ENCODE measurements at regions not wholly inside any gene's neighbourhood (a gene's known extent, or its start where the extent isn't known, plus 50 kb on each side); places are given as distances from the start of the nearest gene placed in this dataset.

DNA sequence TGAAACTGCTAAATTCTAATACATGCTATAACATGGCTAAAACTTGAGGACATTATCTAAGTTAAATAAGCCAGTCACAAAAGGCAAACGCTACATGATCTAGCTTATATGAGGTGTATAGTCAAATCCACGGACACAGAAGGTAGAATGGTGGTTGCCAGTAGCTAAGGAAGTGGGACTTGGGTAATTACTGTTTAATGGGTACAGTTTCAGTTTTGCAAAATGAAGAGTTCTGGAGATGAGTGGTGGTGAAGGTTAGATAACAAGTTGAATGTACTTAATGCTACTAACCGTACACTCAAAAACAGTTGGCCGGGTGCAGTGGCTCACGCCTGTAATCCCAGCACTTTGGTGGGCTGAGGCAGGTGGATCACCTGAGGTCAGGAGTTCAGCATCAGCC, 644.5 kb upstream of the DIPK2B start:
- Histone ChIP-seq H3K27ac (ENCODE audit: extremely low read length, insufficient read depth, low read length) (no peak overlapping the region), H4K20me1 (ENCODE audit: insufficient read depth, low read length) (no peaks in the 10 kb centered on the region), H3K79me2 (ENCODE audit: insufficient read depth, low read length) (peaks cover 16% of the 10 kb centered on the region), H3K9me3 (ENCODE audit: low read length) (no peaks in the 10 kb centered on the region), H3K4me3 (replicated peaks in 1 of 3; ENCODE audit: insufficient read depth in 1 of 3, low read depth in 2 of 3, low read length in 3 of 3) (no peak overlapping the region), H3K36me3 (replicated peaks in 1 of 2; ENCODE audit: control insufficient read depth in 1 of 2, insufficient read depth in 2 of 2, low read length in 2 of 2) (no peaks in the 10 kb centered on the region; a peak in 1 of 5 replicates), H3K9ac (ENCODE audit: insufficient read depth, low read depth, low read length) (no peak overlapping the region), H3K27me3 (ENCODE audit: control insufficient read depth in 1 of 2, insufficient read depth in 2 of 2, low read length in 2 of 2) (no peaks in the 10 kb centered on the region), H3K4me1 (ENCODE audit: insufficient read depth, low read length) (peaks cover 6% of the 10 kb centered on the region; the same call in 1 of the 2 replicates), H2AFZ (ENCODE audit: low read length) (no peak overlapping the region), H3K4me2 (ENCODE audit: low read depth, low read length) (no peak overlapping the region)
- no peak for ATAC-seq
- TF ChIP-seq HDAC6 (IDR thresholded peaks at IDR 0.05; ENCODE audit: low read depth, low read length) (no peak), ZFYVE20 (CRISPR knock-in tag; IDR thresholded peaks at IDR 0.05; ENCODE audit: borderline replicate concordance, low read depth) (no peak), HNF4G (IDR thresholded peaks at IDR 0.05; ENCODE audit: borderline replicate concordance, low read depth, low read length) (no peak), HNF4G (CRISPR knock-in tag; IDR thresholded peaks at IDR 0.05; ENCODE audit: borderline replicate concordance, low read depth) (no peak), NCOA5 (CRISPR knock-in tag; IDR thresholded peaks at IDR 0.05) (no peak), ZNF460 (CRISPR knock-in tag; IDR thresholded peaks at IDR 0.05; ENCODE audit: borderline replicate concordance) (no peak)
- TF ChIP-seq, protein P1, sequence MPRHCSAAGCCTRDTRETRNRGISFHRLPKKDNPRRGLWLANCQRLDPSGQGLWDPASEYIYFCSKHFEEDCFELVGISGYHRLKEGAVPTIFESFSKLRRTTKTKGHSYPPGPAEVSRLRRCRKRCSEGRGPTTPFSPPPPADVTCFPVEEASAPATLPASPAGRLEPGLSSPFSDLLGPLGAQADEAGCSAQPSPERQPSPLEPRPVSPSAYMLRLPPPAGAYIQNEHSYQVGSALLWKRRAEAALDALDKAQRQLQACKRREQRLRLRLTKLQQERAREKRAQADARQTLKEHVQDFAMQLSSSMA (CRISPR knock-in tag; IDR thresholded peaks at IDR 0.05), result no peak
- TF ChIP-seq, protein P2, sequence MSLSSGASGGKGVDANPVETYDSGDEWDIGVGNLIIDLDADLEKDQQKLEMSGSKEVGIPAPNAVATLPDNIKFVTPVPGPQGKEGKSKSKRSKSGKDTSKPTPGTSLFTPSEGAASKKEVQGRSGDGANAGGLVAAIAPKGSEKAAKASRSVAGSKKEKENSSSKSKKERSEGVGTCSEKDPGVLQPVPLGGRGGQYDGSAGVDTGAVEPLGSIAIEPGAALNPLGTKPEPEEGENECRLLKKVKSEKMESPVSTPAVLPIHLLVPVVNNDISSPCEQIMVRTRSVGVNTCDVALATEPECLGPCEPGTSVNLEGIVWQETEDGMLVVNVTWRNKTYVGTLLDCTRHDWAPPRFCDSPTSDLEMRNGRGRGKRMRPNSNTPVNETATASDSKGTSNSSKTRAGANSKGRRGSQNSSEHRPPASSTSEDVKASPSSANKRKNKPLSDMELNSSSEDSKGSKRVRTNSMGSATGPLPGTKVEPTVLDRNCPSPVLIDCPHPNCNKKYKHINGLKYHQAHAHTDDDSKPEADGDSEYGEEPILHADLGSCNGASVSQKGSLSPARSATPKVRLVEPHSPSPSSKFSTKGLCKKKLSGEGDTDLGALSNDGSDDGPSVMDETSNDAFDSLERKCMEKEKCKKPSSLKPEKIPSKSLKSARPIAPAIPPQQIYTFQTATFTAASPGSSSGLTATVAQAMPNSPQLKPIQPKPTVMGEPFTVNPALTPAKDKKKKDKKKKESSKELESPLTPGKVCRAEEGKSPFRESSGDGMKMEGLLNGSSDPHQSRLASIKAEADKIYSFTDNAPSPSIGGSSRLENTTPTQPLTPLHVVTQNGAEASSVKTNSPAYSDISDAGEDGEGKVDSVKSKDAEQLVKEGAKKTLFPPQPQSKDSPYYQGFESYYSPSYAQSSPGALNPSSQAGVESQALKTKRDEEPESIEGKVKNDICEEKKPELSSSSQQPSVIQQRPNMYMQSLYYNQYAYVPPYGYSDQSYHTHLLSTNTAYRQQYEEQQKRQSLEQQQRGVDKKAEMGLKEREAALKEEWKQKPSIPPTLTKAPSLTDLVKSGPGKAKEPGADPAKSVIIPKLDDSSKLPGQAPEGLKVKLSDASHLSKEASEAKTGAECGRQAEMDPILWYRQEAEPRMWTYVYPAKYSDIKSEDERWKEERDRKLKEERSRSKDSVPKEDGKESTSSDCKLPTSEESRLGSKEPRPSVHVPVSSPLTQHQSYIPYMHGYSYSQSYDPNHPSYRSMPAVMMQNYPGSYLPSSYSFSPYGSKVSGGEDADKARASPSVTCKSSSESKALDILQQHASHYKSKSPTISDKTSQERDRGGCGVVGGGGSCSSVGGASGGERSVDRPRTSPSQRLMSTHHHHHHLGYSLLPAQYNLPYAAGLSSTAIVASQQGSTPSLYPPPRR (CRISPR knock-in tag; IDR thresholded peaks at IDR 0.05; ENCODE audit: borderline replicate concordance), result no peak
- TF ChIP-seq, protein P3, sequence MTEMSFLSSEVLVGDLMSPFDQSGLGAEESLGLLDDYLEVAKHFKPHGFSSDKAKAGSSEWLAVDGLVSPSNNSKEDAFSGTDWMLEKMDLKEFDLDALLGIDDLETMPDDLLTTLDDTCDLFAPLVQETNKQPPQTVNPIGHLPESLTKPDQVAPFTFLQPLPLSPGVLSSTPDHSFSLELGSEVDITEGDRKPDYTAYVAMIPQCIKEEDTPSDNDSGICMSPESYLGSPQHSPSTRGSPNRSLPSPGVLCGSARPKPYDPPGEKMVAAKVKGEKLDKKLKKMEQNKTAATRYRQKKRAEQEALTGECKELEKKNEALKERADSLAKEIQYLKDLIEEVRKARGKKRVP (CRISPR knock-in tag; IDR thresholded peaks at IDR 0.05), result no peak
- TF ChIP-seq, protein P4, sequence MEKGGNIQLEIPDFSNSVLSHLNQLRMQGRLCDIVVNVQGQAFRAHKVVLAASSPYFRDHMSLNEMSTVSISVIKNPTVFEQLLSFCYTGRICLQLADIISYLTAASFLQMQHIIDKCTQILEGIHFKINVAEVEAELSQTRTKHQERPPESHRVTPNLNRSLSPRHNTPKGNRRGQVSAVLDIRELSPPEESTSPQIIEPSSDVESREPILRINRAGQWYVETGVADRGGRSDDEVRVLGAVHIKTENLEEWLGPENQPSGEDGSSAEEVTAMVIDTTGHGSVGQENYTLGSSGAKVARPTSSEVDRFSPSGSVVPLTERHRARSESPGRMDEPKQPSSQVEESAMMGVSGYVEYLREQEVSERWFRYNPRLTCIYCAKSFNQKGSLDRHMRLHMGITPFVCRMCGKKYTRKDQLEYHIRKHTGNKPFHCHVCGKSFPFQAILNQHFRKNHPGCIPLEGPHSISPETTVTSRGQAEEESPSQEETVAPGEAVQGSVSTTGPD (CRISPR knock-in tag; IDR thresholded peaks at IDR 0.05), result no peak
- TF ChIP-seq, protein P5, sequence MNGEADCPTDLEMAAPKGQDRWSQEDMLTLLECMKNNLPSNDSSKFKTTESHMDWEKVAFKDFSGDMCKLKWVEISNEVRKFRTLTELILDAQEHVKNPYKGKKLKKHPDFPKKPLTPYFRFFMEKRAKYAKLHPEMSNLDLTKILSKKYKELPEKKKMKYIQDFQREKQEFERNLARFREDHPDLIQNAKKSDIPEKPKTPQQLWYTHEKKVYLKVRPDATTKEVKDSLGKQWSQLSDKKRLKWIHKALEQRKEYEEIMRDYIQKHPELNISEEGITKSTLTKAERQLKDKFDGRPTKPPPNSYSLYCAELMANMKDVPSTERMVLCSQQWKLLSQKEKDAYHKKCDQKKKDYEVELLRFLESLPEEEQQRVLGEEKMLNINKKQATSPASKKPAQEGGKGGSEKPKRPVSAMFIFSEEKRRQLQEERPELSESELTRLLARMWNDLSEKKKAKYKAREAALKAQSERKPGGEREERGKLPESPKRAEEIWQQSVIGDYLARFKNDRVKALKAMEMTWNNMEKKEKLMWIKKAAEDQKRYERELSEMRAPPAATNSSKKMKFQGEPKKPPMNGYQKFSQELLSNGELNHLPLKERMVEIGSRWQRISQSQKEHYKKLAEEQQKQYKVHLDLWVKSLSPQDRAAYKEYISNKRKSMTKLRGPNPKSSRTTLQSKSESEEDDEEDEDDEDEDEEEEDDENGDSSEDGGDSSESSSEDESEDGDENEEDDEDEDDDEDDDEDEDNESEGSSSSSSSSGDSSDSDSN (CRISPR knock-in tag; IDR thresholded peaks at IDR 0.05), result no peak
- POLR2A ChIA-PET, result no interaction called here
- CTCF ChIA-PET (ENCODE audit: low intra/inter-chr PET ratio, low total read pairs), result no interaction called here
- no TSS peak for BruUV-seq (replicated peaks)
- intact Hi-C loops (cut with micrococcal nuclease; ENCODE audit: unreplicated experiment), result no loop called here
- WGBS (ENCODE audit: low lambda C conversion rate), result 92% methylated on average over 5 of the region's 5 CpGs
- FAIRE-seq, result no peak
- in situ Hi-C loops (cut with HindIII; ENCODE audit: extremely low pct_ligation_motif_present, low pct_unique_long_range_greater_than_20kb), result loop anchor here (25.0 kb wide), 1 partner anchor 517 kb away; no protein-coding TSS in a partner anchor
- no peak for DNase-seq (ENCODE audit: low spot score)
